GM23338 (cell line): ENCODE measurements at regions not wholly inside any gene's neighbourhood (a gene's known extent, or its start where the extent isn't known, plus 50 kb on each side); places are given as distances from the start of the nearest gene placed in this dataset.
A peak's percentile ranks its signal among the peaks of the same experiment; 100 is the strongest.

Experiments
- ATAC-seq: fragments of 200-7000 bp; cut with Tn5 transposase; 3 replicates; pipeline ENCODE4 v1.9.1; 2020
- DNase-seq: peaks from one replicate; pipeline ENCODE4 v3.0.0-alpha.2; 2015; ENCODE audit warnings: low spot score
- H2AFZ ChIP-seq: fragments of 200-600 bp; sonication (generic); 2 replicates; pipeline ENCODE4 v1.8.0; 2016; ENCODE audit warnings: antibody characterized with exemption, mild to moderate bottlenecking, moderate library complexity
- H3F3A ChIP-seq: fragments of 200-600 bp; sonication (generic); replicated peaks from 2 replicates; pipeline ENCODE4 v1.8.0; 2017; ENCODE audit warnings: antibody characterized with exemption, mixed run types, low read depth
- H3K27ac ChIP-seq: fragments of 200-600 bp; sonication (generic); 2 replicates; pipeline ENCODE4 v1.6.1; 2016; ENCODE audit warnings: low read depth
- H3K27me3 ChIP-seq: fragments of 200-600 bp; sonication (generic); 2 replicates; pipeline ENCODE4 v1.8.0; 2016; ENCODE audit warnings: mild to moderate bottlenecking, mixed run types, moderate library complexity; ENCODE audit not compliant: insufficient read depth
- H3K36me3 ChIP-seq: fragments of 200-600 bp; sonication (generic); 2 replicates; pipeline ENCODE4 v1.8.0; 2016; ENCODE audit warnings: mild to moderate bottlenecking; ENCODE audit not compliant: insufficient read depth
- H3K4me1 ChIP-seq: fragments of 200-600 bp; sonication (generic); 2 replicates; pipeline ENCODE4 v1.8.0; 2016; ENCODE audit warnings: mild to moderate bottlenecking, moderate library complexity; ENCODE audit not compliant: insufficient read depth
- H3K4me2 ChIP-seq: fragments of 200-600 bp; sonication (generic); 2 replicates; pipeline ENCODE4 v1.7.1; 2017; ENCODE audit warnings: mixed run types
- H3K4me3 ChIP-seq: fragments of 200-600 bp; sonication (generic); 2 replicates; pipeline ENCODE4 v1.6.1; 2016; ENCODE audit warnings: mixed run types
- H3K79me2 ChIP-seq: fragments of 200-600 bp; sonication (generic); replicated peaks from 2 replicates; pipeline ENCODE4 v1.8.0; 2017; ENCODE audit warnings: mild to moderate bottlenecking; ENCODE audit not compliant: insufficient read depth
- H3K9me2 ChIP-seq: fragments of 200-600 bp; sonication (generic); 2 replicates; pipeline ENCODE4 v1.8.0; 2017; ENCODE audit not compliant: insufficient read depth
- H4K20me1 ChIP-seq: fragments of 200-600 bp; sonication (generic); replicated peaks from 2 replicates; pipeline ENCODE4 v1.8.0; 2017; ENCODE audit warnings: mild to moderate bottlenecking; ENCODE audit not compliant: insufficient read depth
- H3K27ac Mint-ChIP-seq: 2 replicates; pipeline ENCODE4 v1.8.0; 2020; ENCODE audit warnings: inconsistent platforms, mild to moderate bottlenecking, moderate library complexity, mixed read lengths
- H3K27me3 Mint-ChIP-seq: 3 replicates; pipeline ENCODE4 v1.8.0; 2022; ENCODE audit warnings: low read depth, mild to moderate bottlenecking, moderate library complexity, mixed read lengths, inconsistent platforms; ENCODE audit not compliant: insufficient read depth, poor library complexity
- H3K36me3 Mint-ChIP-seq: 3 replicates; pipeline ENCODE4 v1.8.0; 2021; ENCODE audit warnings: low read depth, mild to moderate bottlenecking, inconsistent platforms, moderate library complexity, mixed read lengths
- H3K4me1 Mint-ChIP-seq: 3 replicates; pipeline ENCODE4 v1.8.0; 2020; ENCODE audit warnings: mild to moderate bottlenecking, inconsistent platforms, mixed read lengths
- H3K4me3 Mint-ChIP-seq: 3 replicates; pipeline ENCODE4 v1.8.0; 2021; ENCODE audit warnings: moderate library complexity, mild to moderate bottlenecking, inconsistent platforms, mixed read lengths
- H3K9me3 Mint-ChIP-seq: 3 replicates; pipeline ENCODE4 v1.8.0; 2020; ENCODE audit warnings: moderate library complexity, mild to moderate bottlenecking, inconsistent platforms, mixed read lengths
- CREB1 ChIP-seq: fragments of 250-450 bp; sonication (Bioruptor Pico); IDR thresholded peaks from 2 replicates; pipeline ENCODE4 v1.5.0; 2020; ENCODE audit warnings: low read depth, mild to moderate bottlenecking, moderate library complexity
- EZH2 ChIP-seq: fragments of 200-600 bp; sonication (generic); IDR thresholded peaks from one replicate; pipeline ENCODE4 v1.8.0; 2017; ENCODE audit warnings: antibody characterized with exemption, mild to moderate bottlenecking, low read depth; ENCODE audit not compliant: unreplicated experiment
- EZH2phosphoT487 ChIP-seq: fragments of 200-600 bp; sonication (generic); IDR thresholded peaks from one replicate; pipeline ENCODE4 v1.8.1; 2018; ENCODE audit warnings: antibody characterized with exemption; ENCODE audit not compliant: unreplicated experiment
- JUNB ChIP-seq: IDR thresholded peaks from one replicate; pipeline ENCODE4 v1.6.1; 2016; ENCODE audit warnings: antibody characterized with exemption; ENCODE audit not compliant: unreplicated experiment
- NANOG ChIP-seq: IDR thresholded peaks from 2 replicates; pipeline ENCODE4 v1.6.1; 2016; ENCODE audit warnings: antibody characterized with exemption, borderline replicate concordance
- POLR2AphosphoS5 ChIP-seq: IDR thresholded peaks from 2 replicates; pipeline ENCODE4 v1.6.1; 2016; ENCODE audit warnings: antibody characterized with exemption, low read depth
- REST ChIP-seq: IDR thresholded peaks from one replicate; pipeline ENCODE4 v1.6.1; 2018; ENCODE audit warnings: antibody characterized with exemption; ENCODE audit not compliant: unreplicated experiment
- STAT1 ChIP-seq: IDR thresholded peaks from one replicate; pipeline ENCODE4 v1.6.1; 2016; ENCODE audit warnings: antibody characterized with exemption; ENCODE audit not compliant: unreplicated experiment
- ZNF114 ChIP-seq: fragments of 250-450 bp; sonication (Bioruptor Pico); IDR thresholded peaks from 2 replicates; pipeline ENCODE4 v1.5.0; 2020; ENCODE audit warnings: mild to moderate bottlenecking, moderate library complexity
- ZNF331 ChIP-seq: fragments of 250-450 bp; sonication (Bioruptor Pico); IDR thresholded peaks from 2 replicates; pipeline ENCODE4 v1.5.0; 2020; ENCODE audit warnings: low read depth, mild to moderate bottlenecking, moderate library complexity
- TF ChIP-seq, protein P1 (sequence below), 2 experiments: fragments of 200-600 bp in 1 of 2; sonication (generic) in 1 of 2; conservative IDR thresholded peaks; 2 replicates each; pipeline versions ENCODE4 v1.5.1 to v1.6.1; 2016 to 2017; ENCODE audit warnings: antibody characterized with exemption in 2 of 2, low read depth in 2 of 2, mild to moderate bottlenecking in 2 of 2, moderate library complexity in 1 of 2
- TF ChIP-seq, protein P2 (sequence below): IDR thresholded peaks from 2 replicates; pipeline ENCODE4 v1.6.1; 2016; ENCODE audit warnings: antibody characterized with exemption
- TF ChIP-seq, protein P3 (sequence below): fragments of 250-450 bp; sonication (Bioruptor Pico); IDR thresholded peaks from 2 replicates; pipeline ENCODE4 v1.5.0; 2020; ENCODE audit warnings: mild to moderate bottlenecking, moderate library complexity

GRCh38 chr10:128776673-128777252, 650.5 kb upstream of the MKI67 start:
- Mint-ChIP-seq H3K36me3 (peaks cover 15% of the 10 kb centered on the region; the same call in 2 of the 3 replicates), H3K4me1 (peaks cover 11% of the 10 kb centered on the region; the same call in 2 of the 3 replicates), H3K27ac (no peak overlapping the region), H3K4me3 (no peak overlapping the region), H3K9me3 (peaks cover 20% of the 10 kb centered on the region), H3K27me3 (no peaks in the 10 kb centered on the region)
- DNase-seq = peak; percentile 8
- no peaks in the 10 kb centered on the region for H3K27me3 ChIP-seq
- no peaks in the 10 kb centered on the region for H3K4me1 ChIP-seq
- TF ChIP-seq, protein P1, sequence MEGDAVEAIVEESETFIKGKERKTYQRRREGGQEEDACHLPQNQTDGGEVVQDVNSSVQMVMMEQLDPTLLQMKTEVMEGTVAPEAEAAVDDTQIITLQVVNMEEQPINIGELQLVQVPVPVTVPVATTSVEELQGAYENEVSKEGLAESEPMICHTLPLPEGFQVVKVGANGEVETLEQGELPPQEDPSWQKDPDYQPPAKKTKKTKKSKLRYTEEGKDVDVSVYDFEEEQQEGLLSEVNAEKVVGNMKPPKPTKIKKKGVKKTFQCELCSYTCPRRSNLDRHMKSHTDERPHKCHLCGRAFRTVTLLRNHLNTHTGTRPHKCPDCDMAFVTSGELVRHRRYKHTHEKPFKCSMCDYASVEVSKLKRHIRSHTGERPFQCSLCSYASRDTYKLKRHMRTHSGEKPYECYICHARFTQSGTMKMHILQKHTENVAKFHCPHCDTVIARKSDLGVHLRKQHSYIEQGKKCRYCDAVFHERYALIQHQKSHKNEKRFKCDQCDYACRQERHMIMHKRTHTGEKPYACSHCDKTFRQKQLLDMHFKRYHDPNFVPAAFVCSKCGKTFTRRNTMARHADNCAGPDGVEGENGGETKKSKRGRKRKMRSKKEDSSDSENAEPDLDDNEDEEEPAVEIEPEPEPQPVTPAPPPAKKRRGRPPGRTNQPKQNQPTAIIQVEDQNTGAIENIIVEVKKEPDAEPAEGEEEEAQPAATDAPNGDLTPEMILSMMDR (conservative IDR thresholded peaks at IDR 0.05; ENCODE audit: low read depth in 2 of 2) = no peak
- TF ChIP-seq, protein P2, sequence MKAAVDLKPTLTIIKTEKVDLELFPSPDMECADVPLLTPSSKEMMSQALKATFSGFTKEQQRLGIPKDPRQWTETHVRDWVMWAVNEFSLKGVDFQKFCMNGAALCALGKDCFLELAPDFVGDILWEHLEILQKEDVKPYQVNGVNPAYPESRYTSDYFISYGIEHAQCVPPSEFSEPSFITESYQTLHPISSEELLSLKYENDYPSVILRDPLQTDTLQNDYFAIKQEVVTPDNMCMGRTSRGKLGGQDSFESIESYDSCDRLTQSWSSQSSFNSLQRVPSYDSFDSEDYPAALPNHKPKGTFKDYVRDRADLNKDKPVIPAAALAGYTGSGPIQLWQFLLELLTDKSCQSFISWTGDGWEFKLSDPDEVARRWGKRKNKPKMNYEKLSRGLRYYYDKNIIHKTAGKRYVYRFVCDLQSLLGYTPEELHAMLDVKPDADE = no peak
- no peak for TF ChIP-seq POLR2AphosphoS5
- TF ChIP-seq EZH2phosphoT487 = no peak
- TF ChIP-seq CREB1 (CRISPR knock-in tag) = no peak
- TF ChIP-seq, protein P3, sequence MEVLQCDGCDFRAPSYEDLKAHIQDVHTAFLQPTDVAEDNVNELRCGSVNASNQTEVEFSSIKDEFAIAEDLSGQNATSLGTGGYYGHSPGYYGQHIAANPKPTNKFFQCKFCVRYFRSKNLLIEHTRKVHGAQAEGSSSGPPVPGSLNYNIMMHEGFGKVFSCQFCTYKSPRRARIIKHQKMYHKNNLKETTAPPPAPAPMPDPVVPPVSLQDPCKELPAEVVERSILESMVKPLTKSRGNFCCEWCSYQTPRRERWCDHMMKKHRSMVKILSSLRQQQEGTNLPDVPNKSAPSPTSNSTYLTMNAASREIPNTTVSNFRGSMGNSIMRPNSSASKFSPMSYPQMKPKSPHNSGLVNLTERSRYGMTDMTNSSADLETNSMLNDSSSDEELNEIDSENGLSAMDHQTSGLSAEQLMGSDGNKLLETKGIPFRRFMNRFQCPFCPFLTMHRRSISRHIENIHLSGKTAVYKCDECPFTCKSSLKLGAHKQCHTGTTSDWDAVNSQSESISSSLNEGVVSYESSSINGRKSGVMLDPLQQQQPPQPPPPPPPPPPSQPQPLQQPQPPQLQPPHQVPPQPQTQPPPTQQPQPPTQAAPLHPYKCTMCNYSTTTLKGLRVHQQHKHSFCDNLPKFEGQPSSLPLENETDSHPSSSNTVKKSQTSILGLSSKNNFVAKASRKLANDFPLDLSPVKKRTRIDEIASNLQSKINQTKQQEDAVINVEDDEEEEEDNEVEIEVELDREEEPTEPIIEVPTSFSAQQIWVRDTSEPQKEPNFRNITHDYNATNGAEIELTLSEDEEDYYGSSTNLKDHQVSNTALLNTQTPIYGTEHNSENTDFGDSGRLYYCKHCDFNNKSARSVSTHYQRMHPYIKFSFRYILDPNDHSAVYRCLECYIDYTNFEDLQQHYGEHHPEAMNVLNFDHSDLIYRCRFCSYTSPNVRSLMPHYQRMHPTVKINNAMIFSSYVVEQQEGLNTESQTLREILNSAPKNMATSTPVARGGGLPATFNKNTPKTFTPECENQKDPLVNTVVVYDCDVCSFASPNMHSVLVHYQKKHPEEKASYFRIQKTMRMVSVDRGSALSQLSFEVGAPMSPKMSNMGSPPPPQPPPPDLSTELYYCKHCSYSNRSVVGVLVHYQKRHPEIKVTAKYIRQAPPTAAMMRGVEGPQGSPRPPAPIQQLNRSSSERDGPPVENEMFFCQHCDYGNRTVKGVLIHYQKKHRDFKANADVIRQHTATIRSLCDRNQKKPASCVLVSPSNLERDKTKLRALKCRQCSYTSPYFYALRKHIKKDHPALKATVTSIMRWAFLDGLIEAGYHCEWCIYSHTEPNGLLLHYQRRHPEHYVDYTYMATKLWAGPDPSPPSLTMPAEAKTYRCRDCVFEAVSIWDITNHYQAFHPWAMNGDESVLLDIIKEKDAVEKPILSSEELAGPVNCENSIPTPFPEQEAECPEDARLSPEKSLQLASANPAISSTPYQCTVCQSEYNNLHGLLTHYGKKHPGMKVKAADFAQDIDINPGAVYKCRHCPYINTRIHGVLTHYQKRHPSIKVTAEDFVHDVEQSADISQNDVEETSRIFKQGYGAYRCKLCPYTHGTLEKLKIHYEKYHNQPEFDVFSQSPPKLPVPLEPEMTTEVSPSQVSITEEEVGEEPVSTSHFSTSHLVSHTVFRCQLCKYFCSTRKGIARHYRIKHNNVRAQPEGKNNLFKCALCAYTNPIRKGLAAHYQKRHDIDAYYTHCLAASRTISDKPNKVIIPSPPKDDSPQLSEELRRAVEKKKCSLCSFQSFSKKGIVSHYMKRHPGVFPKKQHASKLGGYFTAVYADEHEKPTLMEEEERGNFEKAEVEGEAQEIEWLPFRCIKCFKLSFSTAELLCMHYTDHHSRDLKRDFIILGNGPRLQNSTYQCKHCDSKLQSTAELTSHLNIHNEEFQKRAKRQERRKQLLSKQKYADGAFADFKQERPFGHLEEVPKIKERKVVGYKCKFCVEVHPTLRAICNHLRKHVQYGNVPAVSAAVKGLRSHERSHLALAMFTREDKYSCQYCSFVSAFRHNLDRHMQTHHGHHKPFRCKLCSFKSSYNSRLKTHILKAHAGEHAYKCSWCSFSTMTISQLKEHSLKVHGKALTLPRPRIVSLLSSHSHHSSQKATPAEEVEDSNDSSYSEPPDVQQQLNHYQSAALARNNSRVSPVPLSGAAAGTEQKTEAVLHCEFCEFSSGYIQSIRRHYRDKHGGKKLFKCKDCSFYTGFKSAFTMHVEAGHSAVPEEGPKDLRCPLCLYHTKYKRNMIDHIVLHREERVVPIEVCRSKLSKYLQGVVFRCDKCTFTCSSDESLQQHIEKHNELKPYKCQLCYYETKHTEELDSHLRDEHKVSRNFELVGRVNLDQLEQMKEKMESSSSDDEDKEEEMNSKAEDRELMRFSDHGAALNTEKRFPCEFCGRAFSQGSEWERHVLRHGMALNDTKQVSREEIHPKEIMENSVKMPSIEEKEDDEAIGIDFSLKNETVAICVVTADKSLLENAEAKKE = no peak
- TF ChIP-seq STAT1 = no peak
- no peak for TF ChIP-seq REST
- TF ChIP-seq NANOG = no peak
- no peak for TF ChIP-seq JUNB
- no peak for TF ChIP-seq ZNF331
- no peak for TF ChIP-seq ZNF114
- no peak for TF ChIP-seq EZH2
- H4K20me1 ChIP-seq = no peaks in the 10 kb centered on the region
- H3K36me3 ChIP-seq = no peaks in the 10 kb centered on the region
- no peak overlapping the region for H3K4me2 ChIP-seq
- H3K9me2 ChIP-seq = 0 out of 2 replicates have a peak, but pooled peaks cover 6% of the 10 kb centered on the region
- no peak overlapping the region for H2AFZ ChIP-seq
- ATAC-seq = peak; percentile 74
- H3F3A ChIP-seq = no peaks in the 10 kb centered on the region
- H3K4me3 ChIP-seq = no peak overlapping the region
- H3K27ac ChIP-seq = no peak overlapping the region
- no peaks in the 10 kb centered on the region for H3K79me2 ChIP-seq
